Ovary (tissue), 7 donors: ENCODE measurements at regions not wholly inside any gene's neighbourhood (a gene's known extent, or its start where the extent isn't known, plus 50 kb on each side); places are given as distances from the start of the nearest gene placed in this dataset.

Experiments used
- DNase-seq, 5 donors: peaks; one replicate each; pipeline ENCODE4 v3.0.0-alpha.2; 2019 to 2020
- H3K27ac ChIP-seq, 2 donors: fragments of 200-600 bp; one replicate each; pipeline versions ENCODE4 v1.5.1 to v1.8.0; 2019 to 2022
- H3K27me3 ChIP-seq: fragments of 200-600 bp; one replicate; pipeline ENCODE4 v1.8.0; 2022
- H3K36me3 ChIP-seq: fragments of 200-600 bp; sonication (generic); one replicate; pipeline ENCODE4 v1.5.1; 2019
- H3K4me1 ChIP-seq: one replicate; pipeline ENCODE4 v1.8.1; 2013; ENCODE audit warnings: mild to moderate bottlenecking, moderate library complexity; ENCODE audit not compliant: insufficient read depth
- H3K4me3 ChIP-seq: fragments of 200-600 bp; sonication (generic); one replicate; pipeline ENCODE4 v1.5.1; 2017
- H3K9me3 ChIP-seq, 2 donors: fragments of 200-600 bp in 1 of 2; sonication (generic) in 1 of 2; one replicate each; pipeline versions ENCODE4 v1.5.1 to v1.8.1; 2013 to 2019; ENCODE audit warnings: mild to moderate bottlenecking in 1 of 2, moderate library complexity in 1 of 2
- CTCF ChIP-seq, 3 donors: fragments of 450-650 bp in 2 of 3; fragments of 200-600 bp in 1 of 3; IDR thresholded peaks; one replicate each; pipeline versions ENCODE4 v1.5.1 to v1.8.0; 2016 to 2022; ENCODE audit warnings: antibody characterized with exemption in 3 of 3, mild to moderate bottlenecking in 1 of 3
- EP300 ChIP-seq: sonication (generic); formaldehyde crosslinking; IDR thresholded peaks from one replicate; pipeline ENCODE4 v1.6.1; 2017; ENCODE audit warnings: antibody characterized with exemption
- POLR2A ChIP-seq: fragments of 450-650 bp; IDR thresholded peaks from one replicate; pipeline ENCODE4 v1.6.1; 2017; ENCODE audit warnings: antibody characterized with exemption, mild to moderate bottlenecking, moderate library complexity
- WGBS, 3 donors: extraction: QIAGEN DNeasy Blood & Tissue Kit in 1 of 3; methylation state at CpG; one replicate each; pipeline versions ENCODE4 v1.1.5 to v1.1.7; 2013 to 2017; 5-methylcytosine and 5-hydroxymethylcytosine counted together
- intact Hi-C, 4 donors: fragments of 100-400 bp; cut with DNase I; formaldehyde crosslinking; loops; one replicate each; pipeline versions ENCODE4 v1.11.0 to v1.15.1; 2022 to 2023
- donor health status: DM: no; HTN: no; CAD: no; lungs with moderate emphysema.
- donor health status: DM: no; HTN: no; CAD: no.
- donor health status: Bipolar disorder and iron deficiency.
- donor health status: DM: no; HTN: no; CAD: no.
- donor health status: DM: yes; HTN: yes; CAD: no.

GRCh38 chr18:65436430-65436829 lies 314.4 kb upstream of the CDH7 start:
- WGBS, 3 donors: 92 to 94% (median 94%) methylated on average over 4 of the region's 4 CpGs
- TF ChIP-seq CTCF (IDR thresholded peaks at IDR 0.05) (no peak), POLR2A (no peak), EP300 (no peak)
- Histone ChIP-seq H3K4me1 (no peaks in the 10 kb centered on the region), H3K36me3 (no peaks in the 10 kb centered on the region), H3K9me3 (no peaks in the 10 kb centered on the region), H3K27ac (no peak overlapping the region), H3K4me3 (no peak overlapping the region), H3K27me3 (no peaks in the 10 kb centered on the region)
- DNase-seq: no peak
- intact Hi-C loops: no loop called here

GRCh38 chr18:65435534-65435933 lies 315.3 kb upstream of the CDH7 start:
- WGBS, 3 donors: 85 to 91% (median 88%) methylated on average over 2 of the region's 2 CpGs
- intact Hi-C loops: no loop called here
- no peak overlapping the region for H3K27ac ChIP-seq

GRCh38 chr18:65429601-65430000 lies 321.2 kb upstream of the CDH7 start:
- Histone ChIP-seq H3K4me3 (no peak overlapping the region), H3K4me1 (no peaks in the 10 kb centered on the region), H3K36me3 (no peaks in the 10 kb centered on the region), H3K27me3 (no peaks in the 10 kb centered on the region), H3K27ac (no peak overlapping the region), H3K9me3 (no peaks in the 10 kb centered on the region)
- intact Hi-C loops: no loop called here
- TF ChIP-seq CTCF (IDR thresholded peaks at IDR 0.05): no peak
- DNase-seq: no peak
- 77 to 83% (median 81%) methylated on average over 4 of the region's 4 CpGs for WGBS, 3 donors

More at GRCh38 chr18:65435534-65435933, 315.3 kb upstream of the CDH7 start:
- no peaks in the 10 kb centered on the region for H3K4me1 ChIP-seq
- no peak for TF ChIP-seq CTCF (IDR thresholded peaks at IDR 0.05)
- no peak for TF ChIP-seq POLR2A
- TF ChIP-seq EP300: no peak
- DNase-seq: no peak
- no peaks in the 10 kb centered on the region for H3K36me3 ChIP-seq
- H3K9me3 ChIP-seq: no peaks in the 10 kb centered on the region
- no peak overlapping the region for H3K4me3 ChIP-seq
- no peaks in the 10 kb centered on the region for H3K27me3 ChIP-seq

GRCh38 chr18:65425366-65425765 lies 325.4 kb upstream of the CDH7 start:
- Histone ChIP-seq H3K4me1 (no peaks in the 10 kb centered on the region), H3K27ac (no peak overlapping the region), H3K9me3 (no peaks in the 10 kb centered on the region), H3K36me3 (no peaks in the 10 kb centered on the region), H3K4me3 (no peak overlapping the region), H3K27me3 (no peaks in the 10 kb centered on the region)
- TF ChIP-seq CTCF (IDR thresholded peaks at IDR 0.05): no peak
- TF ChIP-seq EP300: no peak
- no peak for TF ChIP-seq POLR2A
- 76 to 84% (median 83%) methylated on average over 3 of the region's 3 CpGs for WGBS, 3 donors
- intact Hi-C loops: no loop called here
- no peak for DNase-seq

GRCh38 chr18:65423776-65424175 lies 327.0 kb upstream of the CDH7 start:
- Histone ChIP-seq H3K4me3 (no peak overlapping the region), H3K4me1 (no peaks in the 10 kb centered on the region), H3K27me3 (no peaks in the 10 kb centered on the region), H3K9me3 (no peaks in the 10 kb centered on the region), H3K36me3 (no peaks in the 10 kb centered on the region), H3K27ac (no peak overlapping the region)
- DNase-seq: no peak
- TF ChIP-seq CTCF (IDR thresholded peaks at IDR 0.05) (no peak), POLR2A (no peak), EP300 (no peak)
- intact Hi-C loops: no loop called here
- 13 to 29% (median 26%) methylated on average over 4 of the region's 4 CpGs for WGBS, 3 donors
